HepG2 (cell line): ENCODE measurements at regions not wholly inside any gene's neighbourhood (a gene's known extent, or its start where the extent isn't known, plus 50 kb on each side); places are given as distances from the start of the nearest gene placed in this dataset.
A peak's percentile ranks its signal among the peaks of the same experiment; 100 is the strongest.

Experiments used
- ATAC-seq: fragments of 200-7000 bp; cut with Tn5 transposase; 3 replicates; pipeline ENCODE4 v1.9.1; 2020; ENCODE audit warnings: mild to moderate bottlenecking, moderate library complexity
- BruUV-seq: library from RNA; stranded (reverse); fragments of 400-500 nt; replicated peaks from 2 replicates; lab custom pipeline; 2021; lab: Mats Ljungman, UMichigan
- CTCF ChIA-PET: fragments of 300-600 bp; formaldehyde crosslinking; extraction: SDS; loops from one replicate; lab custom pipeline; 2021; ENCODE audit warnings: low total read pairs, inconsistent platforms, low intra/inter-chr PET ratio; lab: Yijun Ruan, JAX
- POLR2A ChIA-PET: fragments of 350-600 bp; sonication (Branson Sonifier 250); formaldehyde crosslinking; loops from one replicate; lab custom pipeline; 2020; ENCODE audit warnings: antibody characterized with exemption, inconsistent platforms; lab: Yijun Ruan, JAX
- DNase-seq: peaks from one replicate; pipeline ENCODE4 v3.0.0-alpha.2; 2015; ENCODE audit warnings: low spot score
- FAIRE-seq: peaks from 3 replicates; lab custom pipeline; 2011; peaks lifted over from hg19 to GRCh38; lab: Jason Lieb, UNC
- H2AFZ ChIP-seq: one replicate; pipeline ENCODE4 v1.6.1; 2011; ENCODE audit warnings: low read length, inconsistent platforms
- H3K27ac ChIP-seq: fragments of 300-600 bp; 3 replicates; pipeline ENCODE4 v1.8.0; 2011; ENCODE audit warnings: mixed run types, mild to moderate bottlenecking, mixed read lengths, low read length, inconsistent platforms; ENCODE audit not compliant: insufficient read depth; ENCODE audit errors: extremely low read length
- H3K27me3 ChIP-seq, 2 experiments: fragments of 200-600 bp in 1 of 2; 2 replicates in 1 of 2; 3 replicates in 1 of 2; pipeline versions ENCODE4 v1.6.0 to v1.8.0; 2011; ENCODE audit warnings: low read length in 2 of 2, mild to moderate bottlenecking in 2 of 2, moderate library complexity in 2 of 2, inconsistent platforms in 1 of 2; ENCODE audit not compliant: insufficient read depth in 2 of 2, control insufficient read depth in 1 of 2
- H3K36me3 ChIP-seq, 2 experiments: fragments of 200-600 bp in 1 of 2; replicated peaks in 1 of 2; 2 replicates in 1 of 2; 3 replicates in 1 of 2; pipeline versions ENCODE4 v1.5.1 to v1.8.0; 2011; ENCODE audit warnings: low read length in 2 of 2, inconsistent platforms in 1 of 2; ENCODE audit not compliant: insufficient read depth in 2 of 2, control insufficient read depth in 1 of 2
- H3K4me1 ChIP-seq: 2 replicates; pipeline ENCODE4 v1.5.1; 2012; ENCODE audit warnings: low read length, inconsistent platforms; ENCODE audit not compliant: insufficient read depth
- H3K4me2 ChIP-seq: 2 replicates; pipeline ENCODE4 v1.6.0; 2011; ENCODE audit warnings: low read depth, low read length, inconsistent platforms
- H3K4me3 ChIP-seq, 3 experiments: fragments of 200-600 bp in 1 of 3; sonication (generic), shearing (Covaris generic) in 1 of 3; replicated peaks in 1 of 3; 2 replicates each; pipeline ENCODE4 v1.5.1; 2011 to 2016; ENCODE audit warnings: low read length in 3 of 3, inconsistent platforms in 2 of 3, low read depth in 2 of 3, mild to moderate bottlenecking in 2 of 3, control low read depth in 1 of 3, mixed read lengths in 1 of 3; ENCODE audit not compliant: insufficient read depth in 1 of 3
- H3K79me2 ChIP-seq: one replicate; pipeline ENCODE4 v1.6.1; 2011; ENCODE audit warnings: low read length, inconsistent platforms; ENCODE audit not compliant: insufficient read depth
- H3K9ac ChIP-seq: 2 replicates; pipeline ENCODE4 v1.6.0; 2011; ENCODE audit warnings: mild to moderate bottlenecking, low read depth, low read length, inconsistent platforms; ENCODE audit not compliant: insufficient read depth
- H3K9me3 ChIP-seq: 2 replicates; pipeline ENCODE4 v1.5.1; 2012; ENCODE audit warnings: mild to moderate bottlenecking, low read length
- H4K20me1 ChIP-seq: 2 replicates; pipeline ENCODE4 v1.6.0; 2011; ENCODE audit warnings: inconsistent platforms, mild to moderate bottlenecking, low read length, moderate library complexity; ENCODE audit not compliant: insufficient read depth
- CREB1 ChIP-seq, 2 experiments: fragments of 450-650 bp in 1 of 2; IDR thresholded peaks; 2 replicates each; pipeline ENCODE4 v1.6.1; 2016 to 2017; ENCODE audit warnings: control low read depth in 1 of 2, mild to moderate bottlenecking in 1 of 2, missing compliant biosample characterization in 1 of 2, missing genetic modification characterization in 1 of 2
- MAFF ChIP-seq: IDR thresholded peaks from 2 replicates; pipeline ENCODE4 v1.6.1; 2011; ENCODE audit warnings: low read depth, low read length, improper control_type of control experiment
- MAFK ChIP-seq, 2 experiments: IDR thresholded peaks in 1 of 2; conservative IDR thresholded peaks in 1 of 2; 2 replicates each; pipeline ENCODE4 v1.6.1; 2011; ENCODE audit warnings: improper control_type of control experiment in 2 of 2, low read length in 2 of 2
- MEIS1 ChIP-seq: sonication (generic); formaldehyde crosslinking; IDR thresholded peaks from 2 replicates; pipeline ENCODE4 v1.9.0; 2021; ENCODE audit warnings: mild to moderate bottlenecking, missing genetic modification reagents, moderate library complexity, borderline replicate concordance
- NFE2 ChIP-seq: sonication (generic); formaldehyde crosslinking; IDR thresholded peaks from 2 replicates; pipeline ENCODE4 v1.4.0; 2020; ENCODE audit warnings: missing genetic modification reagents
- TARDBP ChIP-seq: sonication (generic); formaldehyde crosslinking; IDR thresholded peaks from 2 replicates; pipeline ENCODE4 v1.8.0; 2022; ENCODE audit warnings: mild to moderate bottlenecking, missing genetic modification reagents
- ZNF124 ChIP-seq: sonication (generic); formaldehyde crosslinking; IDR thresholded peaks from 2 replicates; pipeline ENCODE4 v1.4.0; 2020; ENCODE audit warnings: missing genetic modification reagents
- ZNF790 ChIP-seq: sonication (generic); formaldehyde crosslinking; IDR thresholded peaks from 2 replicates; pipeline ENCODE4 v1.8.0; 2022; ENCODE audit warnings: missing genetic modification reagents, mild to moderate bottlenecking, borderline replicate concordance
- WGBS: methylation state at CpG from one replicate; pipeline ENCODE4 v1.1.6; 2017; ENCODE audit warnings: low lambda C conversion rate; 5-methylcytosine and 5-hydroxymethylcytosine counted together
- in situ Hi-C: cut with HindIII; loops from 2 replicates; pipeline ENCODE4 v1.10.0; 2017; ENCODE audit warnings: low pct_unique_long_range_greater_than_20kb; ENCODE audit not compliant: extremely low pct_ligation_motif_present
- intact Hi-C: fragments of 100-400 bp; cut with micrococcal nuclease; formaldehyde crosslinking; loops from one replicate; pipeline ENCODE4 v1.10.0; 2022; ENCODE audit not compliant: unreplicated experiment
- TF ChIP-seq, protein P1 (sequence below): sonication (generic); formaldehyde crosslinking; IDR thresholded peaks from 2 replicates; pipeline ENCODE4 v1.5.0; 2020; ENCODE audit warnings: missing genetic modification reagents, mild to moderate bottlenecking, borderline replicate concordance
- TF ChIP-seq, protein P2 (sequence below): sonication (generic); formaldehyde crosslinking; IDR thresholded peaks from 2 replicates; pipeline ENCODE4 v1.4.0; 2020; ENCODE audit warnings: mild to moderate bottlenecking, missing genetic modification reagents, borderline replicate concordance
- TF ChIP-seq, protein P3 (sequence below): IDR thresholded peaks from 2 replicates; pipeline ENCODE4 v1.6.1; 2018; ENCODE audit warnings: missing genetic modification reagents

DNA sequence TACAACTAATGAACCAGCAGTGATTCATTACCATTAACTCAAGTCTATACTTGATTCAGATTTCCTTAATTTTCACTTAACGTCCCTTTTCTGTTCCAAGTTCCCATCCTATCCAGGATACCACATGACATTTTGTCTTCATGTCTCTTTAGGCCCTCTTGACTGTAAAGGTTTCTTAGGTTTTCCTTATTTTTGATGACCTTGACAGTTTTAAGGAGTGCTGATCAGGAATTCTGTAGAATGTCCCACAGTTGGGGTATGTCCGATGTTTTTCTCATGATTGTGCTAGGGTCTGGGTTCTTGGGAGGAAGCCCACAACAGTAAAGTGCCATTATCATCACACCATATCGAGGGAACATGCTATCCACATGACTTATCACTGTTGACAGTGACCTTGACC lies 162.7 kb downstream of the PTPN20 start:
- Histone ChIP-seq H4K20me1 (no peaks in the 10 kb centered on the region), H3K4me1 (no peaks in the 10 kb centered on the region), H3K9ac (no peak overlapping the region), H3K36me3 (no peaks in the 10 kb centered on the region), H3K4me3 (no peak overlapping the region), H3K27ac (no peak overlapping the region), H2AFZ (no peak overlapping the region), H3K79me2 (no peaks in the 10 kb centered on the region), H3K27me3 (peaks cover 1 to 39% of the 10 kb centered on the region in 2 experiments; a peak in 3 of 5 replicates), H3K9me3 (no peaks in the 10 kb centered on the region), H3K4me2 (no peak overlapping the region)
- ChIA-PET POLR2A (no interaction called here), CTCF (no interaction called here)
- intact Hi-C loops (no loop called here), in situ Hi-C loops (no loop called here)
- no TSS peak for BruUV-seq
- no peak for FAIRE-seq
- WGBS = under 1% methylated on average over 3 of the region's 3 CpGs
- TF ChIP-seq MEIS1 (CRISPR knock-in tag) = no peak
- no peak for TF ChIP-seq ZNF124 (CRISPR knock-in tag)
- TF ChIP-seq MAFF = peak; percentile 89
- no peak for TF ChIP-seq NFE2 (CRISPR knock-in tag)
- TF ChIP-seq, protein P1, sequence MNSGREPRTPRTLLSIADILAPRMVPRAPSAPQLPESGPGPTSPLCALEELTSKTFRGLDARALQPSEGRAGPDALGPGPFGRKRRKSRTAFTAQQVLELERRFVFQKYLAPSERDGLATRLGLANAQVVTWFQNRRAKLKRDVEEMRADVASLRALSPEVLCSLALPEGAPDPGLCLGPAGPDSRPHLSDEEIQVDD (CRISPR knock-in tag) = no peak
- TF ChIP-seq TARDBP (CRISPR knock-in tag) = no peak
- peak; percentile 75 to 89 for TF ChIP-seq MAFK (conservative IDR thresholded peaks at IDR 0.05 in 1 of 2, IDR thresholded peaks at IDR 0.05 in 1 of 2; ENCODE audit: low read length in 2 of 2)
- ATAC-seq = no peak
- no peak for DNase-seq

DNA sequence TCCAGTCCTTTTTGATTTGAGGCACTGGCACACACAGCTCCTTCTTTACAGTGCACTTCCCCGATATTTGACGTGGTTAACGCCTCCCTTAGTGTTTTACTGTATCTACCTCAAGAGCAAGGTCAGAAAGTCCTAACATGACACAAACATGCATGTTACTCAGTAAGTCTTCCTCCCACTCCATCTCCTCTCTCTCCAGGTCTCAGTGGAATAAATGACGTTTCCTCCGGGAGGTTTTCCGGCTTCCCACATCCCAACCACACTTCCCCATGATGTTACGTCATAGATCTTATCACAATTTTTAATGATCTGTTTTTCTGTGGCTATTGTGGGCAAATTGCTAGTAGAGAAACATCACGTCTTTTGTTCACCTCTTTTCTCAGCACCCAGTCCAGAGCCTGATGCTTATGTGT lies 165.7 kb downstream of the PTPN20 start:
- no peaks in the 10 kb centered on the region for H3K4me1 ChIP-seq
- in situ Hi-C loops = no loop called here
- H3K27ac ChIP-seq = no peak overlapping the region
- no peaks in the 10 kb centered on the region for H4K20me1 ChIP-seq
- no peak for ATAC-seq
- no peaks in the 10 kb centered on the region for H3K79me2 ChIP-seq
- H3K9ac ChIP-seq = no peak overlapping the region
- no peaks in the 10 kb centered on the region for H3K36me3 ChIP-seq
- FAIRE-seq = no peak
- no peak overlapping the region for H3K4me3 ChIP-seq
- POLR2A ChIA-PET = no interaction called here
- WGBS = 15% methylated on average over 8 of the region's 8 CpGs
- CTCF ChIA-PET = no interaction called here
- peaks cover 1 to 37% of the 10 kb centered on the region in 2 experiments; a peak in 3 of 5 replicates for H3K27me3 ChIP-seq
- DNase-seq = no peak
- H3K9me3 ChIP-seq = no peaks in the 10 kb centered on the region
- H3K4me2 ChIP-seq = no peak overlapping the region
- H2AFZ ChIP-seq = no peak overlapping the region
- no TSS peak for BruUV-seq
- intact Hi-C loops = no loop called here
- TF ChIP-seq, protein P2, sequence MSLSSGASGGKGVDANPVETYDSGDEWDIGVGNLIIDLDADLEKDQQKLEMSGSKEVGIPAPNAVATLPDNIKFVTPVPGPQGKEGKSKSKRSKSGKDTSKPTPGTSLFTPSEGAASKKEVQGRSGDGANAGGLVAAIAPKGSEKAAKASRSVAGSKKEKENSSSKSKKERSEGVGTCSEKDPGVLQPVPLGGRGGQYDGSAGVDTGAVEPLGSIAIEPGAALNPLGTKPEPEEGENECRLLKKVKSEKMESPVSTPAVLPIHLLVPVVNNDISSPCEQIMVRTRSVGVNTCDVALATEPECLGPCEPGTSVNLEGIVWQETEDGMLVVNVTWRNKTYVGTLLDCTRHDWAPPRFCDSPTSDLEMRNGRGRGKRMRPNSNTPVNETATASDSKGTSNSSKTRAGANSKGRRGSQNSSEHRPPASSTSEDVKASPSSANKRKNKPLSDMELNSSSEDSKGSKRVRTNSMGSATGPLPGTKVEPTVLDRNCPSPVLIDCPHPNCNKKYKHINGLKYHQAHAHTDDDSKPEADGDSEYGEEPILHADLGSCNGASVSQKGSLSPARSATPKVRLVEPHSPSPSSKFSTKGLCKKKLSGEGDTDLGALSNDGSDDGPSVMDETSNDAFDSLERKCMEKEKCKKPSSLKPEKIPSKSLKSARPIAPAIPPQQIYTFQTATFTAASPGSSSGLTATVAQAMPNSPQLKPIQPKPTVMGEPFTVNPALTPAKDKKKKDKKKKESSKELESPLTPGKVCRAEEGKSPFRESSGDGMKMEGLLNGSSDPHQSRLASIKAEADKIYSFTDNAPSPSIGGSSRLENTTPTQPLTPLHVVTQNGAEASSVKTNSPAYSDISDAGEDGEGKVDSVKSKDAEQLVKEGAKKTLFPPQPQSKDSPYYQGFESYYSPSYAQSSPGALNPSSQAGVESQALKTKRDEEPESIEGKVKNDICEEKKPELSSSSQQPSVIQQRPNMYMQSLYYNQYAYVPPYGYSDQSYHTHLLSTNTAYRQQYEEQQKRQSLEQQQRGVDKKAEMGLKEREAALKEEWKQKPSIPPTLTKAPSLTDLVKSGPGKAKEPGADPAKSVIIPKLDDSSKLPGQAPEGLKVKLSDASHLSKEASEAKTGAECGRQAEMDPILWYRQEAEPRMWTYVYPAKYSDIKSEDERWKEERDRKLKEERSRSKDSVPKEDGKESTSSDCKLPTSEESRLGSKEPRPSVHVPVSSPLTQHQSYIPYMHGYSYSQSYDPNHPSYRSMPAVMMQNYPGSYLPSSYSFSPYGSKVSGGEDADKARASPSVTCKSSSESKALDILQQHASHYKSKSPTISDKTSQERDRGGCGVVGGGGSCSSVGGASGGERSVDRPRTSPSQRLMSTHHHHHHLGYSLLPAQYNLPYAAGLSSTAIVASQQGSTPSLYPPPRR = no peak
- TF ChIP-seq, protein P3, sequence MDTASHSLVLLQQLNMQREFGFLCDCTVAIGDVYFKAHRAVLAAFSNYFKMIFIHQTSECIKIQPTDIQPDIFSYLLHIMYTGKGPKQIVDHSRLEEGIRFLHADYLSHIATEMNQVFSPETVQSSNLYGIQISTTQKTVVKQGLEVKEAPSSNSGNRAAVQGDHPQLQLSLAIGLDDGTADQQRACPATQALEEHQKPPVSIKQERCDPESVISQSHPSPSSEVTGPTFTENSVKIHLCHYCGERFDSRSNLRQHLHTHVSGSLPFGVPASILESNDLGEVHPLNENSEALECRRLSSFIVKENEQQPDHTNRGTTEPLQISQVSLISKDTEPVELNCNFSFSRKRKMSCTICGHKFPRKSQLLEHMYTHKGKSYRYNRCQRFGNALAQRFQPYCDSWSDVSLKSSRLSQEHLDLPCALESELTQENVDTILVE = no peak
- TF ChIP-seq ZNF790 (CRISPR knock-in tag) = no peak
- peak; percentile 89 for TF ChIP-seq CREB1 (IDR thresholded peaks at IDR 0.05)
- no peak for TF ChIP-seq CREB1 (CRISPR knock-in tag; IDR thresholded peaks at IDR 0.05)
